ENCODE measurements at regions not wholly inside any gene's neighbourhood (a gene's known extent, or its start where the extent isn't known, plus 50 kb on each side); places are given as distances from the start of the nearest gene placed in this dataset.
"Not testable (repeated sequence)": the region's sequence is repeated elsewhere in the genome, so short reads cannot be mapped to it uniquely, and the experiment has no call there.

DNA sequence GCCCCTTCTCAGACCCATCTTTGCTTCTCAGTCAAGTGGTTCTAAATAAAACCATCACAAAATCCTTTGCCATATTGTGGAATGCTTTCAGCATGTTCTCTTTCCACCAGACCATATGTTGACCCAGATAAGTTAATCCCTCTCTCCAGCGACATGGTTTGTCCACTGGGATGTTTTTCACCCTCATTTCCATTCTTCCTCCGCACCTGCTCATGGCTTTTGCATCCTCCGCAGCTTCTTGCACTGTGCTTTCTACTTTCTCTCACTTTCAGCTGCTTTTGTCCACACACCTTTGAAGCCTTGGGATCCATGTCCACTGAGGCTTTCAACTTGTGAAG is 52.3 kb upstream of the WAC start:
- Mint-ChIP-seq H3K36me3 (ENCODE audit: unreplicated experiment) (peaks cover 5% of the 10 kb centered on the region), H3K9me3 (ENCODE audit: unreplicated experiment) (peaks cover 7% of the 10 kb centered on the region), H3K27ac (ENCODE audit: unreplicated experiment) (peak overlapping the region; percentile 20), H3K4me1 (ENCODE audit: low read depth, unreplicated experiment) (peaks cover 14% of the 10 kb centered on the region), H3K4me3 (ENCODE audit: unreplicated experiment) (peak overlapping the region; percentile 51), H3K27me3 (ENCODE audit: unreplicated experiment) (no peaks in the 10 kb centered on the region)
- no peak for DNase-seq
- no peak for TF ChIP-seq CTCF (IDR thresholded peaks at IDR 0.05; ENCODE audit: partially characterized antibody, unreplicated experiment)

GRCh38 chr10:28481346-28481745 is 51.6 kb upstream of the WAC start:
- not testable (repeated sequence) for DNase-seq; H3K27me3 Mint-ChIP-seq (ENCODE audit: unreplicated experiment); H3K9me3 Mint-ChIP-seq (ENCODE audit: unreplicated experiment); H3K36me3 Mint-ChIP-seq (ENCODE audit: unreplicated experiment); H3K4me3 Mint-ChIP-seq (ENCODE audit: unreplicated experiment)
- Mint-ChIP-seq H3K27ac (ENCODE audit: unreplicated experiment) (peak overlapping the region; percentile 20), H3K4me1 (ENCODE audit: low read depth, unreplicated experiment) (peaks cover 14% of the 10 kb centered on the region)

DNA sequence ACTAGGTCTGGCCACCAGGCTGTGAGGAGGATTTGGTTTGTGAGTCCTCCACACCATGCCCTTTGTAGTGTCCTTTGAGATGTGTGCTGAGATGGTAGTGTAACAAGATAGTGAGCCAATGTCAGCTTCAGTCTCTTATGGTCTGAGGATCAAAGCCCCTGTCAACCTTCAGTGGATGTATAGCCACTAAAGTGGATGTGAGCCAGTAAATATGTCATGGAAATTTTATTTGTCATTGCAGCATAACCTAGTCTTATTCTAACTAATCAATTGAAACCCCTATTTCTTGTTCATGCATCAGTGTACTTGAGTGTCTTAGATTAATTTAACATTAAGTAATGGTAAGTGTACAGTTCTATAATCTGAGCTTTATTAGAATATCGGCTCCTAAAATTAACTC is 51.0 kb upstream of the WAC start:
- Mint-ChIP-seq H3K27ac (ENCODE audit: unreplicated experiment) (no peak overlapping the region), H3K36me3 (ENCODE audit: unreplicated experiment) (peaks cover 5% of the 10 kb centered on the region), H3K4me3 (ENCODE audit: unreplicated experiment) (no peak overlapping the region), H3K9me3 (ENCODE audit: unreplicated experiment) (peaks cover 7% of the 10 kb centered on the region), H3K27me3 (ENCODE audit: unreplicated experiment) (no peaks in the 10 kb centered on the region), H3K4me1 (ENCODE audit: low read depth, unreplicated experiment) (peaks cover 14% of the 10 kb centered on the region)
- no peak for TF ChIP-seq CTCF (IDR thresholded peaks at IDR 0.05; ENCODE audit: partially characterized antibody, unreplicated experiment)
- DNase-seq: no peak

All from glutamatergic neuron (in vitro differentiated cells).